RWPE1 (cell line): ENCODE measurements at regions not wholly inside any gene's neighbourhood (a gene's known extent, or its start where the extent isn't known, plus 50 kb on each side); places are given as distances from the start of the nearest gene placed in this dataset.

Experiments
- CTCF ChIA-PET: fragments of 350-600 bp; sonication (Branson Sonifier 250); formaldehyde crosslinking; extraction: SDS; loops from one replicate; lab custom pipeline; 2021; lab: Yijun Ruan, JAX
- POLR2A ChIA-PET: fragments of 400-600 bp; formaldehyde crosslinking; extraction: SDS; loops from one replicate; lab custom pipeline; 2020; ENCODE audit warnings: antibody characterized with exemption; ENCODE audit not compliant: low non-redundant PET; lab: Yijun Ruan, JAX
- DNase-seq: peaks from one replicate; pipeline ENCODE4 v3.0.0; 2012; ENCODE audit warnings: low spot score
- H3K27ac ChIP-seq: fragments of 450-650 bp; 2 replicates; pipeline ENCODE4 v1.5.1; 2017
- TF ChIP-seq, protein P1 (sequence below): fragments of 450-650 bp; conservative IDR thresholded peaks from 2 replicates; pipeline ENCODE4 v1.5.1; 2017; ENCODE audit warnings: low read depth, mild to moderate bottlenecking

DNA sequence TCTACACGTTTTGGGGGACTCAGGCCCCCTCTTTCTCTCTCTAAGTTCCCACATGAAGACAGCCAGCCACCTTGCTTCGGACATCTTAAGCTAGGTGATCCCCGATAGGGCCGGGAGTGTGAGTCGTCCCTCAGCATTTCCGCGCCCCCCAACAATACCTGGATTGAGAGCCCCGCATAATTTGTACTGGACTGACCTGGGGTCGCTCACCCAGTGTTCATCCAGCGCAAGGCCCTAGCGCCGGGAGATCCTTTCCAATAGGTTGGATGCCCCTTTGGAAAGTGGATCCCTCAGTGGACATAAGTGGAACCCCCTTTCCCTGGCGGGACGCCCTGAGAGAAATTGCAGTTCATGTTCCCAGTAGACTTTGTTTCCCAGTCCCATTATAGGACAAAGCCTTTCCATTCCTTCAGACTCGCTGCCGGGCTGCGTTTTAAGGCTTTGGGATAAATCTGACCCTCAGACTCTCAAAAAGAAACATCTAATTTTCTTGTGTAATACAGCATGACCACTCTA lies 77.8 kb upstream of the KCNH7 start:
- no peak for DNase-seq
- ChIA-PET POLR2A (no interaction called here), CTCF (no interaction called here)
- TF ChIP-seq, protein P1, sequence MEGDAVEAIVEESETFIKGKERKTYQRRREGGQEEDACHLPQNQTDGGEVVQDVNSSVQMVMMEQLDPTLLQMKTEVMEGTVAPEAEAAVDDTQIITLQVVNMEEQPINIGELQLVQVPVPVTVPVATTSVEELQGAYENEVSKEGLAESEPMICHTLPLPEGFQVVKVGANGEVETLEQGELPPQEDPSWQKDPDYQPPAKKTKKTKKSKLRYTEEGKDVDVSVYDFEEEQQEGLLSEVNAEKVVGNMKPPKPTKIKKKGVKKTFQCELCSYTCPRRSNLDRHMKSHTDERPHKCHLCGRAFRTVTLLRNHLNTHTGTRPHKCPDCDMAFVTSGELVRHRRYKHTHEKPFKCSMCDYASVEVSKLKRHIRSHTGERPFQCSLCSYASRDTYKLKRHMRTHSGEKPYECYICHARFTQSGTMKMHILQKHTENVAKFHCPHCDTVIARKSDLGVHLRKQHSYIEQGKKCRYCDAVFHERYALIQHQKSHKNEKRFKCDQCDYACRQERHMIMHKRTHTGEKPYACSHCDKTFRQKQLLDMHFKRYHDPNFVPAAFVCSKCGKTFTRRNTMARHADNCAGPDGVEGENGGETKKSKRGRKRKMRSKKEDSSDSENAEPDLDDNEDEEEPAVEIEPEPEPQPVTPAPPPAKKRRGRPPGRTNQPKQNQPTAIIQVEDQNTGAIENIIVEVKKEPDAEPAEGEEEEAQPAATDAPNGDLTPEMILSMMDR: no peak
- H3K27ac ChIP-seq: no peak overlapping the region

DNA sequence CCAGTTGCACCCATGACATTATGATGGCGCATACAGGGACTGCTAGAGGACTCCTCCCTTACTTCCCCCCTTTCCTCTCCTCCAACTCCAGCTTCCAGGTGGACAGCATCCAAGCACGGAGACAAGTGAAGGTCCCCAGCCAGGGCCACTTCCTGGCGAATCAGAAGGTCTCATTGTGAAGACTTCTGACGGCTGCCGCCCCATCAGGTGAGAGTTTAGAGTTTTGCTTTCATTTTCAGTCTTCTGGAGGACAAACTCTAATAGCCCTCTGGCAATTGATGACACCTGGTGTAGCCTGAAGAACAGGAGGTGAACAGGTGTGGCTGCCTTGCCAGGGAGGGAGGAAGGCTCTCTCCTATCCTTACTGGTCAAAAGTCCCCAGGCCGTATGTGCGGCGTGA lies 77.3 kb upstream of the KCNH7 start:
- no peak overlapping the region for H3K27ac ChIP-seq
- DNase-seq: no peak
- TF ChIP-seq, protein P1: no peak
- ChIA-PET POLR2A (no interaction called here), CTCF (no interaction called here)

DNA sequence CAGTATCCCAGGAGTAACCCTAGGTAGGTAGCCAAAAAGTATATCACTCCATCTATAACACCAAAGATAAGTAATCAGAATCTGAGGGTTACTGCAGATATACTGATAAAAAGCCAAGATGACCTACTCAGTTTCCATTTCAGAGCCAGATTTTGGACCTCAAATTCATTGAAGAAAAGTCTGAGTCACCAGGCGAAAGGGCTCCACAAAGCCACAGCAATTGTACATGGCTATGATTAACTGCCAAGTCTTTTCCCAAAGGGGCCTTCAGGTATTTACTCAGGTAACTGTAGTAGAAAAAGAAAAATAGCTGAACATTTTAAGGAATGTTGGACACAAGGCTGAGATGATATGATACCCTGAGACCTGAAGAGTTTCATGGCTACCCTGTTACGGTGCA lies 75.6 kb upstream of the KCNH7 start:
- DNase-seq: no peak
- ChIA-PET CTCF (interaction anchor here (0.5 kb wide), 1 partner anchor 9 kb away, joined by 3 read pairs; no protein-coding TSS in a partner anchor), POLR2A (no interaction called here)
- H3K27ac ChIP-seq: no peak overlapping the region
- TF ChIP-seq, protein P1: no peak

DNA sequence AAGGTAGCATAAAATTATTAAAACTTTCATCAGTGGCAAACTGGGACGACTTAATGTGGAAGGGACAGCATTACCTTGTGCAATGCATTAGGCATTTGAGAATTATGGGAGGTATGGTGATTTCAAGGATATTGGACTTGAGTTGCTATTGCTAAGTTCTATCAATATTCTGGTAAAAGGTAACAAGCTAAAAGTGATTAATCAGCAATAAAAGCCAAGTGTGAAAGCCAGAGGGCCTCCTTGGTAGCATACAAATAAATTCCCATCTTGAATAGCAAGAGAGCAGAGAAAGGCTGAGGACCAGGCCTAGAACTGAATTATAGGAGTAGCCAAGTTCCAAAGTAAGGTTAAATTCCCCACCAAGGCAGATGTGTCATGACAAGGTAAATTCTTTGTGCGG lies 74.2 kb upstream of the KCNH7 start:
- CTCF ChIA-PET: no interaction called here
- no peak for DNase-seq
- POLR2A ChIA-PET: no interaction called here
- TF ChIP-seq, protein P1: no peak
- H3K27ac ChIP-seq: no peak overlapping the region

DNA sequence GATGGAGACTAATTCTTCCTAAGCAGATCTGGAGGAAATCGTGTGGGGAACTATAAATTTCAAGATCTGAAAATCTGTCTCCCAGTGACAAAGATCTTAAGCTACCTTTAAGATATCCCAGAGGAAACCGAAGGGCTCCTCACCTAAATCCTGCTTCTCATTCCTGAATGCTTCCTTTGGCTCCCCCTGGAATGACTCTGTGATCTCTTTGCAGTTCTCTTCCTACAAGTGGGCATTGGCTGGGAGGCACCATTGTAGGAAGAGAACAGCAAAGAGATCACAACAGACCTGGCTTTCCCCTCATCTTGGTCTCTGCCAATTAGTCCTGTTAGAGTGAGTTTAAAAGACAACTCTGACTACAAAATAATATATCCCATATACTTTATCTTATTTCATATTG lies 70.0 kb upstream of the KCNH7 start:
- H3K27ac ChIP-seq: no peak overlapping the region
- DNase-seq: no peak
- TF ChIP-seq, protein P1: no peak
- POLR2A ChIA-PET: no interaction called here
- CTCF ChIA-PET: no interaction called here

DNA sequence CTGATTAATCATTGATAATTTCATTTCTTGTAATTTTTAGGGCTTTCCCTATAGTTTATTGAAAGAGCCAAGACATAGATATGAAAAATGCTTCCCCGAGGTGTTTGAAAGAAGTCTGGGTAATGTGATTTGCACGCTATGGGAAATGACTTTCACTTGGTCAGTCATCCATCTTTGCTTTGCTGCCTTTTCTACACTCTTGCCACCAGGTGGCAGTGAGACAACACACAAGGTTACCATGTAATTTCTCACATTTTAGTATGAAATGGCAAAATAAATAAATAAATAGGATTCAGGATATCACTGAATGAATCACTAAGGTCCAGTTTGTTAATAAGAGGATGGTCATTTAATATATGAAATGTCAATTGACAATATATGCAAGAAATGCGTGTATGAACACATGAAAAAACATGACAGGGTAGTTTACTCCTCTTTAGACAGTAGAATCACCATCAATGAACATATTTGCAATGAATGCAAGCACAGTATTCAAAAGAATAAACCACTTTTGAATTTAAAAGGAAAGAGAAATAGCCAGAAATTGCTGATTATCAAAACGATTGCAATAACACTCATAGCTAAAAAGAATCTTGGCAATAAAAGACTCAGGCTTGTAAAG lies 52.2 kb upstream of the KCNH7 start:
- TF ChIP-seq, protein P1: peak; percentile 79
- peak; percentile 48 for DNase-seq
- ChIA-PET POLR2A (no interaction called here), CTCF (interaction anchor here (0.7 to 1.0 kb wide), 3 partner anchors 10 to 246 kb away, joined by 3 to 4 read pairs (median 3); no protein-coding TSS in a partner anchor)
- no peak overlapping the region for H3K27ac ChIP-seq
